ENCODE measurements at regions not wholly inside any gene's neighbourhood (a gene's known extent, or its start where the extent isn't known, plus 50 kb on each side); places are given as distances from the start of the nearest gene placed in this dataset.

DNA sequence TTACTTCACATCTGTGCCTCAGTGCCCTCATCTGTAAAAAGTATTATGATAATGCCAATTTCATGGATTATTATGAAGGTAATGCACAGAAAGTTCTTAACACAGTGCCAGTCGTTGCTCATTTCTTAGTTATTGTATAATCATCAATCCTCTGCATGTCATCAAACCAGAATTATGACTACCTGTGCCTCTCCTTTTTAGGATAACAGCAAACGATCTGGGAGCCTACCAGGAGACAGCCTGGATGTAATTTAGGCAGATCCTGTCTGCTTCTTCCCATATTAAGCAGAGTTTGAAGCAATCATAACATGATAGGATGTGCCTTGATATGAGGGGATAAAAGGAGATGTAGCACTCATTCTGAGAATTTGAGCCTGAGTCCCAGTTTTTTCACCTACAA lies 177.4 kb upstream of the DPT start:
- no peak for TF ChIP-seq POLR2A (IDR thresholded peaks at IDR 0.05; ENCODE audit: low read depth, low read length)
- FAIRE-seq: no peak

DNA sequence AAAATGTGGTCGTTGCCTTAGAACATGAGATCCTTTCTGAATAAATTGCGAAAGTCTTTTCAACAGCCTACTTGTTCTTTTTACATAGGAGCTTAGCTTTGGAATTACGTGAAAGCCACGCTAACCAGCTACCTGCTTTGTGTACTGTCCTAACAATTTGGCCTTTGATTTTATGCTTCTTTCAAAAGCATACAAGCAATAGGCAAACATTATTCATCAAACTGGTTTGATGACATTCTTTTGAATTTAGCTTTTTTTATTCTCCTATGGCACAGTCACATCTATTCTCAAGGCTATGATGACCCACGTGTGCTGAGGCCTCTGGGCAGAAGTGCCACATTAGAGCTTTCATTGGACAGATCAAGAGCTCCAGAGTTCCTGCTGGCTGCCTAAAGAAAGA lies 178.0 kb upstream of the DPT start:
- DNase-seq (ENCODE audit: insufficient read length, low spot score) (no peak), FAIRE-seq (no peak)
- no peak for TF ChIP-seq POLR2A (IDR thresholded peaks at IDR 0.05; ENCODE audit: low read depth, low read length)

More for the DNA sequence above, 177.4 kb upstream of the DPT start:
- no peak for DNase-seq (ENCODE audit: insufficient read length, low spot score)

DNA sequence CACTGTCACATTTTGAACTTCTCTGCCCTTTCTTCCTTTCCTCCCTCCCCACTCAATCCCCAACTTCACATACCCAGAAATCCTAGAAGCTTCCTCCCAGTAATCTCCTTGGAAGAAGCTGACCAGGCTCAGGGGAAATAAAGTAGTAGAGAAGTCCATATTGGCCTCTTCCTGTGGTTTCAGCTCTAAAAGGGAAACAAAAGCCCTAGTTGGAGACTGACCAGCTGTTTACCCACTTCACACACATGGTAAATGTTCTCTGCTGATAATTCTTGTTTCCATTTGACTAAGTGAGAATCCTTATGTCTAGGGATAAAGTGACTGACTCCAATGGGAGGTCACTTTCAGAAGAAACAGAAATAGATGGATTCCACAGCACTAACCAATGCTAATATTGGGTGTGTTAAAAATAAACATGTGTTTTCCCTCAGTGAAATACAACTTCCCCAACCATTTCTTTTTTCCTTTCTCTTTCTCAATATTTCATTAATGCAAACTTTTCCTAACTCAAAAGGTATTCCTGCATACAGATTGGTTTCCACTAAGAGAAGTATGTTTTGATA lies 178.9 kb upstream of the DPT start:
- no peak for TF ChIP-seq POLR2A (IDR thresholded peaks at IDR 0.05; ENCODE audit: low read depth, low read length)
- DNase-seq (ENCODE audit: insufficient read length, low spot score) (no peak), FAIRE-seq (no peak)

DNA sequence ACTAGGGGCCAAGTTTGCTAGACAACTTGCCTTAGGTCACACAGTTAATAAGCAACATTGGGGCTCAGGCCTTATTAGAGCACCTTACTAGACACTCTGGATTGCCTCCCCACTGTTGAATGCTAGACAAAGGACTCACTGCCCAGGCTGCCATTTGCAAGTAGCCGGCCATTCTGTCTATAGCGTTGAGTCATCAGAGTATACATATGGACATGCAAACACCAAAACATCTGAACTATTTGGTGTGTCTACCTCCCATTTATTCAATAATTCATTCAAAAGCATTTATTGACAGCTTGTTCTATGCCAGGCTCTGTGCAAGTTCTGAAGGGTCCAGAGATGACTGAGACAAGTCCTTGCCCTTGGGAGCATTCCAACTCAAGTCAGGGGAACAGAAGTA lies 181.4 kb upstream of the DPT start:
- no peak for FAIRE-seq
- DNase-seq (ENCODE audit: insufficient read length, low spot score): no peak
- no peak for TF ChIP-seq POLR2A (IDR thresholded peaks at IDR 0.05; ENCODE audit: low read depth, low read length)

DNA sequence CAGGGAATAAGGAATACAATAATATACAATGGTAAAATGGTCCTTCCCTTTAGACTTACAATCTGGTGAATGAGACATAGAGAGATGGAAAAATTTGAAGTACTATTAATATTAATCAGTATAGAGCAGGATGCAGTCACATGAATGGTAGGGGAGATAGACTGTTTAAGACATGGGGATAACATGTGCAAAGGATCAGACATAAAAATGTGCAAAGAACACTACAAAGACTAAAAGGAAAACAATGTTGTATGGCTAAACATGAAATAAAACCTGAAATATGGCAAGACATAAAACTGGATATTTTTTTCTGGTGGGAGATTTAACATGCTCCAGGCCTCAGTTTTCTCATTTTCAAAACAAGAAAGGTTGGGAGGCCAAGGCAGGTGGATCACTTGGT lies 182.4 kb upstream of the DPT start:
- no peak for DNase-seq (ENCODE audit: insufficient read length, low spot score)
- no peak for FAIRE-seq
- TF ChIP-seq POLR2A (IDR thresholded peaks at IDR 0.05; ENCODE audit: low read depth, low read length): no peak

DNA sequence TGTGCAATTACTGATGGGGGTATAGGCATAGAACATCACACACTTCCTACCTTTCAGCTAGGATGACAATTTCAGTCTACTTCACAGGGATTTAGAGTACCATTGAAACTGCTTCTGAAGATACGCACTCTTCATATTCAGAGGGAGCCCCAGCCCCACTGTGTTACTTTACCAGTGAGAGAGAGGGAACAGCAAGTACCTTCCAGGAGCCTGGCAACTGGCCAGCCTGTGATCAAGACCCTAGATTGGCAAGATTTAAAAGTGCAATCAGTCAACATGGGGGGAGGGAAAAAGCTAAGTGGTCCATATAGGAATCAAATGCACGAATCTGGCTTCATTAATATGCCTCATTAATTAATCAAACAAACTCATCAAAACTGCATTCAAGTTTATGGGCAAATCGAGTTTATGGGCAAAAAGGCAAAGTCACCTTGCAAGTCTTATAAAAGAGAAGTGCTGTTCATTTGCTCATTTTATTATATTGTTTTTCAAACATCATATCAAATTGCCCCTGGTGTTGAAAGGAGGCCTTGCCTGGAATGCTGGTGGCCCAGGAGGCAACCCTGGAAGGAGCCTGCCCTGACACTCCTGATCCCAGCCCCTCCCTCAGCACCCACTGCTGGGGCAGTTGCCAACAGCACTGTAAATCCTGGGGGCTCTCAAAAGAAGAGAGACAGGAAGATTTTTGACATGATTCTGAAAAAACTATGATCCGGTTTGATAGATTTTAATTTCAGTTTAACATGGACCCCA lies 184.9 kb upstream of the DPT start:
- FAIRE-seq: no peak

DNA sequence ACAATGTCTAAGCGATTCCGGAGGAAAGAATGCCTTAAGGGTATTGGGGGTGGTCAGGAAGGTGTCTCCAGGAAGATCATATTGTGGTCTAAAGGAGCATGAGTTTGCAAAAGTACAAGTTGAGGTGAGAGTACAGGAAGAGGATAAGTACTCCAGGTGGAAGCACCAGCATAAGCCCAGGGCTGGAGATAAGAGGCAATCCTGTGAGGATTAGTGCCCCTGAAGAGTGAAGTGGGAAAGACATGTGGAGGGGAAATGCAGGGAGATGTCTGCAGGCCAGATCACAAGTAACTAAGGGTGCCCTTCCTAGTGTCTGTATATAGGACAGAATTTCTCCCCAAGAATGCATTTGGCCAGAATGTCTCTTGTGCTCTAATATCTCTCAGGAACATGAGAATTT lies 188.3 kb upstream of the DPT start:
- TF ChIP-seq POLR2A (IDR thresholded peaks at IDR 0.05; ENCODE audit: low read depth, low read length): no peak
- no peak for DNase-seq (ENCODE audit: insufficient read length, low spot score)
- no peak for FAIRE-seq

More for the DNA sequence above, 184.9 kb upstream of the DPT start:
- TF ChIP-seq POLR2A (IDR thresholded peaks at IDR 0.05; ENCODE audit: low read depth, low read length): no peak
- no peak for DNase-seq (ENCODE audit: insufficient read length, low spot score)

DNA sequence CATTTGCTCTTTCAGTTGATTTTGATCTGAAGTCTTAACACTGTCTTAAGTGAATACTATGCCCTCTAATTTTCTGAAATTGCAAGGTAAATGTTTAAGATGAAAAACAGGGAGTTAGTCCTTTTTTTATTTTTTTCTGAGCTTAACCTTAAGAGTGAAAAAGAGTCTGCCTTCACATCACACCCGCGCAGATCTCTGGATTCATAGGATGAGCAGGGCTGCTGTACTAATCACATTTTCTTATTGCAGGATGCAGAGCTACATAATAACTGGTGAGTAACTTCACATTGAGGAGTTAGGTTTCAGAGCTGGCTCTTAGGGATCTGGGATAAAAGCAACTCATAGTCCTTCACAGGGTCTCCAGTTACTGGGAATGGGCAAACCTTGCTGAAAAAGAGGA lies 188.7 kb upstream of the ATP1B1 start:
- DNase-seq (ENCODE audit: insufficient read length, low spot score) (no peak), FAIRE-seq (no peak)

DNA sequence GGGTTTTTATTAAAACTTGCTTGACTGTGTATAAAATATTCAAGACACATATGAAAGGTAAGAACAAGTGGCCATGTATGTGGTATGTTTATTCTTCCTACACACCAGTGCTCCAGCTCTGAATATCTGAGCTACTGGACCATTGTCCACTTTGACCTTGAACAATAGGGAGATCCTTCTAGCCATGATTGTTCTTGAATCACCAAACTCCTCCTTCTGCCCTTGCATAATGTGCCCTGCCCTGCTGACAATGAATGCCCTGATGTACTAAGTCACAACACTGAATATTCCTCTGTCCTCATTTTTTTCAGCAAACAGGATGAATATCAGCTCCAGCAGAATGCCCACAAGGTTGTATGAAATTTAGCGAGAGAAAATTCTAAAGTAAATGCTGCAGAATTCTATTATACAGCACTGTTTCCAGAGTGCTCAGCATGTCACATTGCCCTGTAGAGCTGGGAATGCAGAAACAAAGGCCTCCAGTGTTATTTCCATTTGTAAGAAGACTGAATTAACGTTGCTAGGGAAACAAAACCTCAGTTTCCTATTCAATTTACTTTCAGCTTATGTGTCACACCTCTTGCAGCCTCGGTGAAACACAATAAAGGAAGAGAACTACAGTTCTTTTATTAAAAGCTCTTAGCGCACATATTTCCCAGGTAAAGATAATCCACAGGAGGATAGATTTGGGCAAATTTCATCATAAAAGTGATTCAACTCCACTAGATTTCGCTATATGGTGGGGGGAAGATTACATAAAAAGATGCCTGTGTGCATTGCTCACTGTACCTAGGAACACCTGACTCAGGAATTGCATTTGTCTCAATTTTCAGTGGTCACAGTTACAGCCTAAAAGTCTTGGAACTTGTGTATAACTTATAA lies 187.4 kb upstream of the ATP1B1 start:
- TF ChIP-seq POLR2A (IDR thresholded peaks at IDR 0.05; ENCODE audit: low read depth, low read length): no peak
- FAIRE-seq: no peak
- no peak for DNase-seq (ENCODE audit: insufficient read length, low spot score)

More for the DNA sequence above, 188.7 kb upstream of the ATP1B1 start:
- no peak for TF ChIP-seq POLR2A (IDR thresholded peaks at IDR 0.05; ENCODE audit: low read depth, low read length)

DNA sequence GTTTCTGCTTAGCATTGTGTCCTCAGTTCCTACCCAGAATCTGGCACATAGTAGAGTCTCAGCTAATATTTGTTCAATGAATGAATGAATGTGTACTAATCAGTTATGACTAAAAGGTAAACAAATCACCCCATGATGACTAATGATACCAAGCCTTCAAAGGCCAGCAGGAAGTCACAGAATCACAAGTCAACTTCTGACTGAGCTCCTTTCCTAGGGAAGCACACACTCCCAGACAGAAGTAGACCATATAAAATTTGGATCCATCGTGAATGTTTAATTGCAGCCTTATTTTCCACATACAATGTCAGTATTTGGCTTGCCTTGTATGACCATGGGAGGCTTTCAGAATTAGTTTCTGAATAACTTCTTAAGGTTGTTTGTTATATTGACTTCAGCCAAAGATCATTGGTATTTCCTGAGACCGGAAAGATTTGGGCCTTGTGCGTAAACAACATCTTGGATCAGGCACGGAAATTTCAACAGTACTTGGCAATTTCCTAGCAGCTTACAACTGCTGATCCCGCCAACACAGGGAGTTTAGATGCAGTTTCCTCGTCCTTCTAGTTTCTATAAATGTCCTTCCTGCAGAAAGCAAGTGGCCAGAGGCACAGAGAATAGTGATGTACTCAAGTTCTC lies 185.9 kb upstream of the ATP1B1 start:
- FAIRE-seq (no peak), DNase-seq (ENCODE audit: insufficient read length, low spot score) (no peak)
- no peak for TF ChIP-seq POLR2A (IDR thresholded peaks at IDR 0.05; ENCODE audit: low read depth, low read length)

DNA sequence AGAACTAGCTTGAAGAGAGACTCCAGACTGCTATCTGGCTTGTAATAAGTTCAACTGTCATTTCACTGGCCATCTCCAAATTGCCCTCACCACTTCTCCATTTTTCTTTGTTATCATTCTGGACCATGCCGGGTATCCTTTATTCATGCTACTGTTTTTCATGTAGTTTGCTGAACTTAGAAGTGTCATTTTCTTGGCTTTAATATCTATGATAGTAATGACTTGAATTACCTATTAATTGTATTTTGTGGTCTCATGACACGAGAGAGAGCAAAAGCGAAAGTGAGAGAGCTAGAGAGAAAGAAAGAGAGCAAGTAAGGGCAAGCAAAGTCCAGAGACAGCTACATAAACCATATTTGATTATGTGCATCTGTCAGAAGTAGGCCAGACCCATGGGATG lies 184.9 kb upstream of the ATP1B1 start:
- DNase-seq (ENCODE audit: insufficient read length, low spot score): no peak
- FAIRE-seq: no peak
- no peak for TF ChIP-seq POLR2A (IDR thresholded peaks at IDR 0.05; ENCODE audit: low read depth, low read length)

DNA sequence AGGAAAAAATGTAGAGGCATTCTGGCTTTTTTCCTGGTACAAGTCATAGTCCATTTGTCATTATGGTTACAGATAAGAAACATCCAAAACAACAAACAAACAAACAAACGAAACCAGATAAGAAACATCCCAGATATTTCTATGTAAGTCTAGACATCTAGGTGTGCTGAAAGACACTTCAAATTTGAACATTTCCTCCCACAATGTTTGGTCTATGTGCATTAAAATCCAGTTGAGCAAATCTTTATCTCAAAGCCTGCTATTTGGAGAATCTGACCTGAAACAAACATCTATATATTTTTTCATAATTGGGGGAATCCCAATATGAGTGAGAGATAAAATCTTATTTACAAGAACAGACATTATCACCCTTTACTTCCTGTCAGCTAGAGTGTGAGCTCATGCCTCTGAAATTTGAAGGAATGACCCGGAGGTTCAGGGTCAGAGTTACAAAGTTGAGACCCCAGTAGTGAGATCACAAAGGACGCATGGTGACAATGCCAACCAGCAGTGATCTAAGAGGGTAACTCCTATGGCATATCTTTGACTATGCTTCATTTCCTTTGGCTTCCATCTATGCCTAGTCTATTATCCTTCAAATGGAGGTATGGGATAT lies 182.9 kb upstream of the ATP1B1 start:
- FAIRE-seq: no peak
- no peak for DNase-seq (ENCODE audit: insufficient read length, low spot score)
- no peak for TF ChIP-seq POLR2A (IDR thresholded peaks at IDR 0.05; ENCODE audit: low read depth, low read length)

DNA sequence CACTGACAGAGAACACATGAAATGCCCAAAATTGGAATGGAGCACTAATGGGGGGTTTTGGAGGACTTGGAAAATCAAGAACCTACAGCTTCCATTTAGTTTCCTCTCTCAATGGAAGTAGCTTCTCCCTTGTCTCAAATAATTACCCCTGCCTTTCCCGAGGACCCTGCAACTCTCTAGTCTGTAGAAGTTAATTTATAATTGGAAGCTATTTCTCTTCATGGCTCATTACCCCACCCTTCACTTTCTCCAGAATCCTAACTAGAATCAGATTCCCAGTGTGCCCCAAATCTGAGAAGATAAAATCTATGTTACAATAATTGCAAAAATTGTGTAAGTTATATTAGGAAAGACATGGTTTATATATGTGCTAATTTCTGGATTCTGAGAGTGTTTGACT lies 181.5 kb upstream of the ATP1B1 start:
- TF ChIP-seq POLR2A (IDR thresholded peaks at IDR 0.05; ENCODE audit: low read depth, low read length): no peak
- no peak for FAIRE-seq

DNA sequence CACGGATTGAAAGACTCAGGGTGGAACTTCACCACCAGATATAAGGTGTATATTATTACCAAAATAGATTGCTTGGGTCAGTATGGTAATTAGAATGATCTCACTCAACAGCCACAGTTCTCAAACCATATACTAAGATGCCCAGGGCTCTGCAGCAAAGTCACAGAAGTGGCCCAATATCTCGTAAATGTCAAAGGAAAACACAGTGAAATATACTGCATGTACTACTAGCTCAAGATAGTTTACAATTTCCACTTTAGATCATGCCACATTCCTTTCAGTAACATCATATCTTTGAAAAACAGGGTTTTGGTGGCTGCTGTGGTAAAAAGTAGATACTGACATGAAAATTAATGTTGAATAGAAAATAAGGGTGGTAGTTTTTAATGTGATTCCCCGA lies 180.3 kb upstream of the ATP1B1 start:
- FAIRE-seq: no peak
- DNase-seq (ENCODE audit: insufficient read length, low spot score): no peak
- TF ChIP-seq POLR2A (IDR thresholded peaks at IDR 0.05; ENCODE audit: low read depth, low read length): no peak

More for the DNA sequence above, 181.5 kb upstream of the ATP1B1 start:
- DNase-seq (ENCODE audit: insufficient read length, low spot score): no peak
